Amygdala (tissue), 56 donors: ENCODE measurements at regions not wholly inside any gene's neighbourhood (a gene's known extent, or its start where the extent isn't known, plus 50 kb on each side); places are given as distances from the start of the nearest gene placed in this dataset.

Source experiments
- DNase-seq, 56 donors: peaks; one replicate each; lab custom pipeline; 2025; lab: John Stamatoyannopoulos, UW

DNA sequence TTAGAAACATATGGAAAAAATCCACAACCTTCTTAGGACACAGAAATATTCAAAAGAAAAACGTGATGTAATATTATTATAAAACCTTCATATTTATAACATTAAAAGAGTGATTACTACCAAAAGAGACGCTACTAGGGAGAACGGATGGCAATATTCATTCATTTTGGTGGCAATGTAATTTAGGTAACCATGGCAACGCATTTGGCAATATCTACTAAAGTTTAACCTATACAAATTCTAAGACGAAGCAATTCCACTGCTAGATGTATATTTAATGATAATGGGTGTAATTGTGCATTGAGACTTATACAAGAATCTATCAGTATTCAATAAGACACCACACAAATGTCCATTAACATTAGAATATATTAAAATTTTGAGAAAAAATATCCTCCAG, 709.4 kb downstream of the ARAP2 start:
- no peak for DNase-seq

DNA sequence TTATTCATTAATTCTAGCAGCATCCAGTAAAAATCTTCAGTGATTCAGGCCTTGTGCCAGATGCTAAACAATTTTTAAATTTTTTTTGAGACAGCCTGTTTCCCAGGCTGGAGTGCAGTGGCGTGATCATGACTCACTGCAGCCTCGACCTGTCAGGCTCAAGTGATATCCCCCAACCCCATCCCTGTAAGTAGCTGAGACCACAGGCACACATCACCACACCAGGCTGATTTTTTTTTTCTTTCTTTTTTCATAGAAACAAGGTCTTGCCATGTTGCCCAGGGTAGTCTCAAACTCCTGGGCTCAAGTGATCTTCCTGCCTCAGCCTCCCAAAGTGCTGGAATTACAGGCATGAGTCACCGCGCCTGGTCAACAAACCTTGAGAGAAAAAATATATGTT, 705.5 kb downstream of the ARAP2 start:
- DNase-seq, result no peak

DNA sequence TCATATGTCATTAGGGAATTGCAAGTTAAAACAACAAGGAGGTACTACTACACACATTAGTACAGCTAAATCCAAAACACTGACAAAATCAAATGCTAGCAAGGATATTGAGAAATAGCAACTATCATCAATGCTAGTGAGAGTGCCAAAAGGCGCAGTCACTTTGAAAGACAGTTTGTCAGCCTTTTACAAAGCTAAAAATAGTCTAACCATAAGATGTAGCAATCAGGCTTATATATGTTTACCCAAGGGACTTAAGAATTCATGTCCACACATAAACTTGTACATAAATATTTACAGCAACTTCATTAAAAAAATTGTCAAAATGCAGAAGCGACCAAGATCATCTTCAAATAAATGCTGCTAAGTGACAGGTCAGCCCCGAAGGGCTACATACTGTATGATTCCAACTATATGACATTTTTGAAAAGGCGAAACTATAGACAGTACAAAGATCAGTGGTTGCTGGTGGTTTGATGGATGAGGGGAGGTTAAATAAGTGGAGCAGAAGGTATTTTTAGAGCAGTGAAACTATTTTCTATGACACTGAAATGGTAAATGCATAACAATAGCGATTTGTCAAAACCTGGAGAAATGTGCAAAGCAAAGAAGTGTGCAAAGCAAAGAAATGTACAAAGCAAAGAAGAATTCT, 704.8 kb downstream of the ARAP2 start:
- no peak for DNase-seq

DNA sequence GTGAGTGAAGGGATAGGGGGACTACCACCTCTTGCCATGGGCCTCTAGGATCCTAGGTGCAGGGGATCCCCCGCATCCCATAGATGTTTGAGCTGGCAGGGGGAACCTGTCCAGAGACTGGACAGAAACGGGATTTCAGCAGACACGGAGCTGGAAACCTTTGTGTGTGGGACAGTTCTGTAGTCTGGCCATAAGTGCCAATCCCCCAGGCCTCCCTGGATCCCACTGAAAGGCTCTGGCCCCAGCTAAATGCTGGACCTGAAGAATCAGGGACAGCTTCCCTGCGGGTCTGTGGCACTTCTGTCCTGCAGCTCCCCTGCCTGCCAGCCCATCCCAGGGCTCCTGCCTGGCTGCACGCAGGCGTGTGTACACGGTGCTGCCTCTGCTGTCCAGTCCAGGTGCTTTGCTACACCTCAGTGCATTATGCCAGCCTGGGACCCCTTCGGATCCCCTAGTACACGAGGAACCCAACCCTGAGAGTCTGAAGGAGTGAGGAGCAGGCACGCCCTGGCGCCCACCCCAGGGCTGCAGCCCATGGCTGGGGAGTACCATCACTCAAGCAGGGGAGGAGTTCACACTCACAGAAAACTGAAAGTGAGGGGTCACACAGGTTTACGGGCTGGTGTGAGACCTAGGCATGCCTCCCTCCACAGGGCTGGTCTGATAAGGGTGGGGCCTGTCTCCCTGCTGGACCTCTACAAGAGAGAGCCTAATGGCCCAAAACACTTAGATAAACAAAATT, 703.0 kb downstream of the ARAP2 start:
- DNase-seq, result no peak

DNA sequence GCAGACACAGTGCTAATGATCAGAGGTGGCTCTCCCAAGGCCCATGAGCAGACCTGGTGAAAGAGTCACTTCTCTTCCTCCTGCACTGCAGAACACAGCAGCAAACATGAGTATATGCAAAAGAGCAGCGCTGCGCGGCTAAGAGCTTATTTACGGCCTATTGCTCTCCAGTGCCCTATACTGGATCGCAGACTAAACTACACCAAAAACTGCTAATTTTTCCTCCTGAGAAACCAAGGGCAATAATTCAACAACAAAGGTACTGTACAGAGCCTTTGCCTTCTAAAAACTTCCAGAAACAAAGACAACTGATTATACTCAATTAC, 702.5 kb downstream of the ARAP2 start:
- DNase-seq, result no peak

DNA sequence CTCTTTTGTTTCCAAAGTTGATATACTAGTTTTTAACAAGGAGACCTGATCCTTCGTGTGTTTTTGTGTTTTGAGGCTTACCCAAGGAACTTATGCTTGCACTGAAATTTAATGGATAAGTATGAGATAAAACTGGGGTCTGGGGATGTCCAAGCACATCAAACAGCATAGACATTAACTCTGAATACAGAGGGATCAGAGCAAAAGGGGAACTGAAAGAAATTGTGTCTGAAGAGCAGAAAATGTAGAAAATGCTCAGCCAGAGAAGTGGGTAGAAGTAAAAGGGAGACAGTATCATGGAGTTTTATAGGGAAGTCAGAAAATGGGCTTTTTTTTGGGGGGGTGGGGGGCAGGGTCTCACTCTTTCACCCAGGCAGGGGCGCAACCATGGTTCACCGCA, 695.4 kb downstream of the ARAP2 start:
- no peak for DNase-seq

DNA sequence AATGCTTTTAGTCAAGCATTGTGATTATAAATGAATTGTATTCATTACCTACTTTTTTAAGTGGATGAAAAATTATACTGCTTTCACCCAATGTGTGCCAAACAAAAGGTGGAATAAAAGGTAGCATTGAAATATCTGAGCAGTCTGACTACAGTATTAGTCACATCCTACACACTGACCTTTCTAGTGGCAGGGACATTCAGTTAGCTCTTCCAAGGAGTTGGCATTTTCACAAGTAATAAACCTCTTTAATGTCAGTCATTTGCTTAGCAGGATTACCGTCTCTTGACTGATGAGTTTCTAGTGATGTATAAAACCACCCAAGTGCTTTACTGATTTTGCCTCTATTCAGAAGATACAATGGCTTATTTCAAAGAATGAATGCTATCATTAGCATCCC, 687.9 kb downstream of the ARAP2 start:
- DNase-seq, result no peak

DNA sequence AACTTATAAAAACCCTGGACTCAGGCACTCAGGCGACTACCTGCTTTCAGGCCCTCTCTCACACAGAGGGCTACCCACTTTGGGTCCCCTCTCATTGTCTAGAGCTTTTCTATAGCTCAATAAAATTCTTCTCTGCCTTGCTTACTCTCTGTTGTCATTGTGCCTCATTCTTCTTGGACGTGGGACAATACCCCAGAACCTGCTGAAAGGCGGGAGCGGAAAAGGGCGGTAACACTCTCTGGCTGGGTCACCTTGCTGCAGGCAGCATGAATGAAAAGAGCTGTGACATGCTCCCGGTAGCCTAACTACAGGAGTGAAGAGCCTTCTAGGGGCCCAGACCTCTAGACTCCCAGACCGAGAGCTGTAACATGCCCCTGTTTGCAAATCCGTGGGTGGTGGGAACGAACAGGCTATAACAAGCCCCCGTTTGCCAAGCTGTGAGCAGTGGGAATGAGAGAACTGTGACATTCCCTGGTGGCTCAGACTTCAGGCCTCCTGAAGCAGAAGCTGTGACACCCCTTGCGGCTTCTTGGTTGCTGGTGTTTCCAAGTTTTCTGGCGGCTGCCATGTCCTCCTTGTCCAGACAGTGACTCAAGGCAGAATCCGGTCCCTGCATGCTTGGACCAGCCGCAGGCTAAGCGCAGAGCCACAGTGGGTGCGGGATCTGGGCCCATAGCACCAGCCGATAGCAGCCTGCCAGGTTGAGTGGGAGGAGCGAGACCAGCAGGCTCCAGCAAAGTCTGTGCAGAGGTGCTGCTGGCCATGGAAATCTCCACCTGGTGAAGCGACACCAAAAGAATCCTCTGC, 684.6 kb downstream of the ARAP2 start:
- no peak for DNase-seq

DNA sequence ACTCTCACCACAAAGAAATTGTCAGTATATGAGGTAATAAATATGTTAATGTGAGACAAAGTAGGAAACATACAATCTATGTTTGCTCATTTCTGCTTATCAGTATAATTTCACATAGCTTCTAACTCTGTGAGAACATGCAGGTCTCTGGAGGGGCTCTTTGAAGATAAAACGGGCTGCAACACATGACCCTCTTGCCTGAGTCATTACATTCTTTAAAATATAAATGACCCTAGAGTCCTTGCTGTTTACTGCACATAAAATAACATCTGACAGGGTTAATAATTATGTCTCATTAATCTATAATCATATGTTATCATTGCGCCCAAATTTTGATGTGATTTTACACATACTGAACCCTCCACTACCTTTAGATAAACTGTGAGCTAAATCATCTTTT, 681.5 kb downstream of the ARAP2 start:
- DNase-seq, result no peak

DNA sequence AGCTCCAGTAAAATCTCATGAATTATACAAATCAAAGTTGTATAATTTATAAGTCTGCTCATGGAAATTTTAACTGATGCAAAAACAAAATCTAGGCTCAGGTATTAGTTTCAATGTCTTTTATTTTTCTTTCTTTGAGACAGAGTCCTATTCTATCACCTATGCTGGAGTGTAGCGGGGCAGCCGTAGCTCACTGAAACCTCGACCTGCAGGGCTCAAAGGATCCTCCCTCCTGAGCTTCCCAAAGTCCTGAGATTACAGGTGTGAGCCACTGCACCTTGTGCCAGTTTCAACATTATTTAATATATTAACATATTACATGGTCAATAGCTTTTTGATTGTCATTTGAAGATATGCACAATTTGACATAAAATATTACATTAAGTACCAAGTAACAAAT, 678.7 kb downstream of the ARAP2 start:
- DNase-seq, result no peak

DNA sequence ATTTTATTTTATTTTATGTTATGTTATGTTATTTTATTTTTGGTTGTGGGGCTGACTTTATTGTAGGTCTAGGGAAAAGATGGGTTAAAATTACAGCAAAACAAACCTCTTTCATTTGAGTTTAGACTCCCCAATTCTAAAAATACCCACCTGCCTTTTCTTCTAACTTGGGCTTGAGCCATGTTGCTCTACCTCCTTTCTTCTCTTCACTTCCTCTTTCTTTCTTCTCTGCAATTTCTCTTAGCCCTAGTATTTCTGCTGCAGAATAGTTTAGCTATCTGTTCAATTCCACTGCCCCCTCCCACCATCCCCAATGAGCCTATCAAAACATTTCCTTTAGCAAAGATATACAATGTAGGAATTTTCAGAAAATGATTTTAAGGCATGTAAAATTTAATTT, 653.3 kb downstream of the ARAP2 start:
- no peak for DNase-seq

DNA sequence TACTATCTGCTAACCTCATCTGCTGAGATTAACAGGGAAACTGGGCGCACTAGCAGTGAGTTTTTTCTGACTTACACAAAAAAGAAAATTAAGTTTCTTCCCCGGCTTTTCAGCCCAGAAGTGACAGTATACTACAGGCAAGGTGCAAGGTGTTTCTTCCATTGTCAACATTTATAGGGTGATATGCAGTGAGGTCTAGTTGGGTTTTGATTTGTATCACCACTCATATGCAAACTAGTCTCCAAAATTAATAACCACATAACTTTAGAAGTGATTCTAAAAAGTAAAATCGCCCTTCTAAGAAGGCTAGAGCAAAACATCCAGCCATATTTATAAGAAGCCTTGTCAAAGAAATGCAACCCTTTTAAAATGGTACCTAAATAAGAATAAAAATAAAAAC, 640.1 kb downstream of the ARAP2 start:
- DNase-seq, result no peak

DNA sequence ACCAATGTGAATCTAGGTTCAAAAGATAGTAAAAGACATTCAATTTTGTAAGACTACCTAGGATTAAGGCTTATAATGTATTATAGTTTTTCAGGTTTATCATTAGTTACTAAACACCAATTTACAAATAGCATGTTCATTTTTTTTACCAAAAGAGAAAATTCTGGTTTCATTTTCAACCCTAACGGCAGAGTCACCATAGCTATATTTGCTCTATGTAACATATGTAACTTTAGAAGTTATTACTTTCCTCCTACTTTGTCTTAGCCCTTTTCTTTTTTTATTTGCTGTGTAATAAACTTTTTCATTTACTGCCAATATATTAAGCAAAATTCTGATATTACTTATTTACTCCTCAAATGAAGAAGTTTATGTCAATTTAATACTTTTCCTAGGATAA, 639.6 kb downstream of the ARAP2 start:
- no peak for DNase-seq

DNA sequence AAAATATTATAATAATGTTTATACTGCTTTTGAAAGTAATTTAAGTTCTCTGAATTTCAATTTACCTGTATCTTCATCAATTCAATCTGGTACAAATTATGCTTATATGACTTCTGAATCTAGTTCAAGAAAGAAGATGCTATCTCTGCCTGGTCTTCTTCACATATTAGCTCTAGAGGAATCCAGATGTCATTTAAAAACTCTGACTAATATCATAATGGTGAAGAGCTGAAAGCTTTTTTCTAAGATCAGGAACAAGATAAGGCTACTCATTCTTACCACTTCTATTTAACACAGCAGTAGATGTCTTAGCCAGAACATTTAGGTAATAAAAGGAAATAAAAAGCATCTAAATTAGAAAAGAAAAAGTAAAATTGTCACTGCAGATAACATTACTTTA, 636.1 kb downstream of the ARAP2 start:
- DNase-seq, result no peak

DNA sequence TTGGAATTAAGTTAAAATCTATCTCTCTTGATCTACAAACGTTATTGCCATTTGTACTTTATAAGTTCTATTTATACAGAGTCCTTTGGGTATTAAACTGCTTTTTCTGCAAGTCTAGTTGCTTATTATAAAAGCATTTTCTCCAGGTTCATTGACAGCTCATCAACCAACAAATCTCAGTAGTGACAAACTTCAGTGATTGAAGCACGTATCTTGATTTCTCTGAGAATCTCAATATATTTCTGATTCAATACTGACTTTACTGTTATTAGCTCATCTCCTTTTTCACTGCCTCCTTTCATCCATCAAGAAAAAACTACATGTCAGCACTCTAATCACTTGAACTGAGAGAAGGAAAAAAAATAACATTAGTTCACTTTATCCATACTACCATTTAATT, 630.2 kb downstream of the ARAP2 start:
- DNase-seq, result no peak

DNA sequence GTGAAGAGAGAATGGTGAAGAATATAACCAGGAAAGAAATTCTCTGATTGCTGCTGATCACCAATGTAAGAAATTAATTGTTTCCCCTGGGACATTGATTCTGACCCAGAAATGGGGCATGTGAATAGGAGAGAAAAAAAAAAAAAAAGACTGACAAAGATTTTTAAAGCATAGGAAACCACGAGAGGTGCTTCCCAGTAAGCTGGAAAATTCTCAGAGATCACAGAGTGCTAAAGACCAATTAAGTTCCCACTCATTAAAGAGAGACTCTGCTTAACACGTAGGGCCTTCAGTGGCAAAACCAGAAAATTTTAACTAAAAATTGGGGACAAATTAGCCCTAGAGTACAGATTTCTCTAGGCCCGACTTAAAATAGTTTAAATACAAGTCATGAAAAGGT, 604.4 kb downstream of the ARAP2 start:
- DNase-seq, result no peak

DNA sequence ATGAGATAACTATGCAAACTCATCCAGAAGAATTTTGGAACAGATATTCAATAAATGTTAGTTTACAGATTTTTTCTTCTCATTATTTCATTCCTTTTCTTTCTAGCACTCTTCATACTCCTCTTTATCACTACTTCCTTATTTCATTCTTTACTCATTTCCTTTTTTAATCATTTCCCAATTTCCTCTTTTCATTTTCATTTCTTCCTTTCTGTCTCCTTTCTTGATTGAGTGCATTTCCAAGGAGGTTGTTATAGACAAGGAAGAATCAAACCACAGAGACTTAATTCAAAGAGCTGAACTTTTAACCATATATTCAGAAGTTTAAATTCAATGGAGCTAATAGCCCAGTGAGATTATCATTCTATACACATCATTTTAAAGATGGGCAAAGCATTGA, 600.7 kb downstream of the ARAP2 start:
- DNase-seq, result no peak

DNA sequence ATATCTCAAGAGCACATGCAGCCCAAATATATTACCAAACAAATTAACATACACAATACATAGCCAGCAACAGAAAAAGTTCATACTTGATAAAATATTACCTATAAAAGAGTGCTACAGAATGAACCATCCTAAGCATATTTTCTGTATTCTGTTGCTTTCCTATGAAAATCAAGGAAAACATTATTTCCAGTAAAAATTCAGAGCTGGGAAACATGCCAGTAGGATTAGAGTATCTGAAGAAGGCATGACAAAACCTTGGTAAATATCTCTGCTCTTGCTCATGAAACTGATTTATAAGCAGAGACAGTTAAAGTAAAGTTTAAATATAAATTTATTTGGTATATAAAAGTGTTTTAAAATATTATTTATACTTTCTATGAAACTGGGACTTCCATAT, 599.7 kb downstream of the ARAP2 start:
- DNase-seq, result no peak

DNA sequence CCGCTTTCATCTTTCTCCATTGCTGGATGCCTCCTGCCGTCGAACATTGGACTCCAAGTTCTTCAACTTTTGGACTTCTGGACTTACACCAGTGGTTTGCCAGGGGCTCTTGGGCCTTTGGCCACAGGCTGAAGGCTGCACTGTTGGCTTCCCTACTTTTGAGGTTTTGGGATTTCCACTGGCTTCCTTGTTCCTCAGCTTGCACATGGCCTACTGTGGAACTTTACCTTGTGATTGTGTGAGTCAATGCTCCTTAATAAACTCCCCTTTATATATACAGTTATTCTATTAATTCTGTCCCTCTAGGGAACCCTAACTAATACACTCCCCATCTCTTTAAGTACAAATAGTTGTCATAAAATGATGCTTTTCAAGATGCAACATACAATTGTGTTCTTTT, 595.3 kb downstream of the ARAP2 start:
- DNase-seq, result no peak

DNA sequence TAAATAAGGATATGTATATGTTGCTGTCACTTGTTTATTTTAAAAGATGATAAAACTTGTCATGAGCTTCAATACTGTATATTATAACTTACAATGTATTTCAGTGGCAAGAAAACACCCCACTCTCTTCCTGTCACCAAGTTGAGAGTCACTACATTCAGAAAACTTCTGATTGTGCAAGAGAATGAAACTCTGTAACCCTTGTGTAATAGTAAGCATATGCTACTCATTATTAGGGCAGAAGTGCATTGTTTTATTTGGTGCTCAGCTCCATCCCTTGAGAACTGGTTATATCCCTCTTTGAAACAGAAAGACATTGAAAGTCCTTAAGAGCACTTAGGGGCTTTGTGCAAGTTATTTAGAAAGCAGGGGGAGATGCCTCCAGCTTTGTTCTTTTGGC, 594.5 kb downstream of the ARAP2 start:
- DNase-seq, result no peak

DNA sequence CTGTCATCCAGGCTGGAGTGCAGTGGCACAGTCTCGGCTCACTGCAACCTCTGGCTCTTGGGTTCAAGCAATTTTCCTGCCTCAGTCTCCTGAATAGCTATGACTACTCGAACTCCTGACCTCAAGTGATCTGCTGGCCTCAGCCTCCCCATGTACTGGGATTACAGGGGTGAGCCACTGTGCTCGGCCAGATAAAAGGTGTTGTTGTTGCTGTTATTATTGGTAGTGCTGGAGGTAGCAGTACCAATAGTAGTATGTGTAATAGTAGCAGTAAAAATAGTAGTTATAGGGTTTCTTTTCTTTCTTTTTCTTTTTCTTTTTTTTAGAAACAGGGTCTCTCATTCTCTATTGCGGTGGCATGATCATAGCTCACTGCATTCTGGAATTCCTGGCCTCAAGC, 592.1 kb downstream of the ARAP2 start:
- no peak for DNase-seq

DNA sequence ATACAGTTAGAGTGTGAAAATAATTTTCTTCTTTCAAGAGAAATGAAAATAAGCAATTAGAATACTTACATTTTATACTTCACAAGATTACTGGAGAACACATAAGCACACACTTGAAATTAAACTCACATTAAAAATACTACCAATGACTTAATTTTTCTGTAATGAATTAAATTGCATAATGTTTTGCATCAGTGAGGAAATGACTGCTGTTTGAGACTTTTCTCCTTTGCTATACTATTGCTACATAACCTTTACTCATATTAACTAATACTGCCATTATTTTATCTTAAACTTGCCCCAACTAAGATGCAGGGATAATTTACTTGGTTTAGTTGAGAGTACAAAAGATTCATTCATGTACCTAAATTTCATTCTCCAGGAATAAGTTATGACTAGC, 590.9 kb downstream of the ARAP2 start:
- DNase-seq, result no peak
